ENCODE measurements at regions not wholly inside any gene's neighbourhood (a gene's known extent, or its start where the extent isn't known, plus 50 kb on each side); places are given as distances from the start of the nearest gene placed in this dataset.

DNA sequence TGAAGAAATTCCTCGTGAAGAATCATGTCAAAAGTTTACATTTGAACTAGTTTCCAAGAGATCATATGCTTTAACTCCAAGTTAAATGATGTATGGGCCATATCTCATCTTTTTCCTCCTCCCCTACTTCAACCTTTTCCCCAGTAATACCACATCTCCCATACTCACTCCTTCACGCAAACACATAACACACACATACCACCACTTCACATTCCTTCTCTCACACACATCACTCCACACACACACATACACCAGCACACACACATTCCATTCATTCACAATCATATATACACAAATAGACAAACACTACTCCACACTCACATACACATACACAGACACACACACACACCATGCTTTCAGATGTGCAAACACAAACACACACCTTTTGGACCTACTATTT, 769.0 kb upstream of the NR2F2 start:
- TF ChIP-seq, protein P1, sequence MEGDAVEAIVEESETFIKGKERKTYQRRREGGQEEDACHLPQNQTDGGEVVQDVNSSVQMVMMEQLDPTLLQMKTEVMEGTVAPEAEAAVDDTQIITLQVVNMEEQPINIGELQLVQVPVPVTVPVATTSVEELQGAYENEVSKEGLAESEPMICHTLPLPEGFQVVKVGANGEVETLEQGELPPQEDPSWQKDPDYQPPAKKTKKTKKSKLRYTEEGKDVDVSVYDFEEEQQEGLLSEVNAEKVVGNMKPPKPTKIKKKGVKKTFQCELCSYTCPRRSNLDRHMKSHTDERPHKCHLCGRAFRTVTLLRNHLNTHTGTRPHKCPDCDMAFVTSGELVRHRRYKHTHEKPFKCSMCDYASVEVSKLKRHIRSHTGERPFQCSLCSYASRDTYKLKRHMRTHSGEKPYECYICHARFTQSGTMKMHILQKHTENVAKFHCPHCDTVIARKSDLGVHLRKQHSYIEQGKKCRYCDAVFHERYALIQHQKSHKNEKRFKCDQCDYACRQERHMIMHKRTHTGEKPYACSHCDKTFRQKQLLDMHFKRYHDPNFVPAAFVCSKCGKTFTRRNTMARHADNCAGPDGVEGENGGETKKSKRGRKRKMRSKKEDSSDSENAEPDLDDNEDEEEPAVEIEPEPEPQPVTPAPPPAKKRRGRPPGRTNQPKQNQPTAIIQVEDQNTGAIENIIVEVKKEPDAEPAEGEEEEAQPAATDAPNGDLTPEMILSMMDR (IDR thresholded peaks at IDR 0.05; ENCODE audit: low read depth, low read length, poor library complexity, severe bottlenecking), result no peak
- TF ChIP-seq EZH2phosphoT487 (IDR thresholded peaks at IDR 0.05; ENCODE audit: borderline replicate concordance, low read length), result no peak

DNA sequence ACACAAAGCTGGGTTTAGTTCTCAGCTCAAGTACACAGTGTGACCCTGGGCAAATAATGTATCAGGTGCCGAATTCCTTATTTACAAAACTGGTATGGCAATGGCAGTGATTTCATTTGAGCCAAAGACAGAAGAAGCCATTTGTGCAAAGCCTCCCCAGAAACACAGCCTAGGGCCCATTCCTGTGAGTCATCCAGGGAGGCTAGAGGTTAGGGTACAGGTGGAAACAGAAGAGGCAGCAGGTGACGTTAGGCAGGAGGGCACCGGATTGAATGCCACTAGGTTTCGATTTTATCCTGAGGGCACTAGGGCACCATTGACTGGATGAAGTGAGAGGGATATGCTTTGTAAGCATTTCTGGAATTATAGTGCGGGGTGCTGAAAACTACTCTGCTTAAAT, 766.9 kb upstream of the NR2F2 start:
- no peaks in the 10 kb centered on the region for H3K4me1 ChIP-seq (ENCODE audit: control insufficient read depth, low read length)
- H3K4me3 ChIP-seq (ENCODE audit: low read length), result no peak overlapping the region
- H3K9me2 ChIP-seq (replicated peaks; ENCODE audit: control insufficient read depth, low read length), result no peaks in the 10 kb centered on the region
- H4K20me1 ChIP-seq (ENCODE audit: control insufficient read depth, insufficient read depth, low read depth, low read length), result no peaks in the 10 kb centered on the region
- H3K36me3 ChIP-seq (ENCODE audit: control insufficient read depth, low read length), result no peaks in the 10 kb centered on the region
- H3K27ac ChIP-seq (ENCODE audit: low read depth, low read length), result no peak overlapping the region
- H3F3A ChIP-seq (ENCODE audit: control insufficient read depth, insufficient read depth), result no peaks in the 10 kb centered on the region
- no peaks in the 10 kb centered on the region for H3K27me3 ChIP-seq (ENCODE audit: control insufficient read depth, low read length)
- H3K9me3 ChIP-seq (ENCODE audit: control insufficient read depth, insufficient read depth, low read length), result no peaks in the 10 kb centered on the region
- H3K4me2 ChIP-seq (ENCODE audit: low read length), result no peak overlapping the region
- no peak for TF ChIP-seq EZH2phosphoT487 (IDR thresholded peaks at IDR 0.05; ENCODE audit: borderline replicate concordance, low read length)
- TF ChIP-seq, protein P1 (IDR thresholded peaks at IDR 0.05; ENCODE audit: low read depth, low read length, poor library complexity, severe bottlenecking), result no peak
- H3K79me2 ChIP-seq (ENCODE audit: control insufficient read depth, low read length), result no peaks in the 10 kb centered on the region

More for the DNA sequence above, 769.0 kb upstream of the NR2F2 start:
- no peak overlapping the region for H3K4me3 ChIP-seq (ENCODE audit: low read length)
- H3K4me1 ChIP-seq (ENCODE audit: control insufficient read depth, low read length), result no peaks in the 10 kb centered on the region
- H3K79me2 ChIP-seq (ENCODE audit: control insufficient read depth, low read length), result no peaks in the 10 kb centered on the region
- no peak overlapping the region for H3K4me2 ChIP-seq (ENCODE audit: low read length)
- no peak overlapping the region for H3K27ac ChIP-seq (ENCODE audit: low read depth, low read length)
- no peaks in the 10 kb centered on the region for H3K36me3 ChIP-seq (ENCODE audit: control insufficient read depth, low read length)
- H3K9me2 ChIP-seq (replicated peaks; ENCODE audit: control insufficient read depth, low read length), result no peaks in the 10 kb centered on the region
- H3K9me3 ChIP-seq (ENCODE audit: control insufficient read depth, insufficient read depth, low read length), result no peaks in the 10 kb centered on the region
- no peaks in the 10 kb centered on the region for H3F3A ChIP-seq (ENCODE audit: control insufficient read depth, insufficient read depth)
- H3K27me3 ChIP-seq (ENCODE audit: control insufficient read depth, low read length), result no peaks in the 10 kb centered on the region
- H4K20me1 ChIP-seq (ENCODE audit: control insufficient read depth, insufficient read depth, low read depth, low read length), result no peaks in the 10 kb centered on the region

DNA sequence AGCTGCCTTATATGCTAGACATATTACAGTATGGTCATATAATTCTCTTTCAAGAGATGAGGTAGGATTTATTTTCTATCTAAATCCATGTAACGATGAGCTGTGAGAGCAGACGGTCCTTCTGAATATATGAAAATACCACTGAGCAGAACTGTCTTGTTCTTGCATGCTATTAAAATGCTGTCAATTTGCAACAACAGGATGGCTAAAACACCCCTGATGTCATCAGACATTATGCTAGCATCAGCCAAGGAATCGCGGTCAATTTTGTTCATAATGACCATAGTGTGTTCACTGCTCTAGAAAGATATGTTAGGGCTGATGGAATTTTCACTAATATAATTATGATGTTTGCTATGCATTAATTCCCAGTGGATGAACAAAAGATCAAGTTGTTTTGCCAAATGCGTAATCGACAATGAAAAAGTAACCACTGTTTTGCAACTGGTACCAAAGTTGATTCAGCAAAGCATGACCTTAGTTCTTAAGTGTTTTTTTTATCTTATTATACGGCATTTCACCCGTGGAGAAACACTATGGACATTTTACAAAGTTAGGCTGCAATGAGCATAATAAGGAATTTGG, 765.4 kb upstream of the NR2F2 start:
- TF ChIP-seq, protein P1 (IDR thresholded peaks at IDR 0.05; ENCODE audit: low read depth, low read length, poor library complexity, severe bottlenecking), result no peak
- no peak for TF ChIP-seq EZH2phosphoT487 (IDR thresholded peaks at IDR 0.05; ENCODE audit: borderline replicate concordance, low read length)

More for the DNA sequence above, 765.4 kb upstream of the NR2F2 start:
- Histone ChIP-seq H3K79me2 (ENCODE audit: control insufficient read depth, low read length) (no peaks in the 10 kb centered on the region), H3K4me3 (ENCODE audit: low read length) (no peak overlapping the region), H3K9me3 (ENCODE audit: control insufficient read depth, insufficient read depth, low read length) (no peaks in the 10 kb centered on the region), H3K36me3 (ENCODE audit: control insufficient read depth, low read length) (no peaks in the 10 kb centered on the region), H3K27ac (ENCODE audit: low read depth, low read length) (no peak overlapping the region), H3F3A (ENCODE audit: control insufficient read depth, insufficient read depth) (no peaks in the 10 kb centered on the region), H4K20me1 (ENCODE audit: control insufficient read depth, insufficient read depth, low read depth, low read length) (no peaks in the 10 kb centered on the region), H3K27me3 (ENCODE audit: control insufficient read depth, low read length) (no peaks in the 10 kb centered on the region), H3K9me2 (replicated peaks; ENCODE audit: control insufficient read depth, low read length) (no peaks in the 10 kb centered on the region), H3K4me2 (ENCODE audit: low read length) (no peak overlapping the region), H3K4me1 (ENCODE audit: control insufficient read depth, low read length) (no peaks in the 10 kb centered on the region)

All from DOHH2 (cell line).